Umbilical cord (tissue), 1 donor: ENCODE measurements at regions not wholly inside any gene's neighbourhood (a gene's known extent, or its start where the extent isn't known, plus 50 kb on each side); places are given as distances from the start of the nearest gene placed in this dataset.

Experiments
- DNase-seq: peaks from one replicate; pipeline ENCODE4 v3.0.0-alpha.2; 2015; ENCODE audit warnings: low spot score

DNA sequence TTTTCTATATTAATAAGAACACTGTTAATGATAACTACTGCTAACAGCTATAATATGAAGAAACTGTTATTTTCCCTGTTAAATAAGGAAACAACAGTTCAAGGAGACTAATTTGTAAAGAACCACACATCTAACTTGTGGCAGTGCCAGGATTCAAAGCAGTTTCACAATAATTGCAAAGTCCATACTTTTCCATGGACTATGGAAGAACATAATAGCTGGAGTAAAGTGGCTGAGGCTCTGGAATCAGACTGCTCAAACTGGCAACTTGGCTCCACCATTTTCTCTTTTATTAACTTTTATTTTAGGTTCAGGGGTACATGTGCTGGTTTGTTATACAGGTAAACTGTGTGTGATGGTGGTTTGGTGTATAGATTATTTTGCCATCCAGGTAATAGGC, 393.7 kb upstream of the CPEB2 start:
- no peak for DNase-seq

DNA sequence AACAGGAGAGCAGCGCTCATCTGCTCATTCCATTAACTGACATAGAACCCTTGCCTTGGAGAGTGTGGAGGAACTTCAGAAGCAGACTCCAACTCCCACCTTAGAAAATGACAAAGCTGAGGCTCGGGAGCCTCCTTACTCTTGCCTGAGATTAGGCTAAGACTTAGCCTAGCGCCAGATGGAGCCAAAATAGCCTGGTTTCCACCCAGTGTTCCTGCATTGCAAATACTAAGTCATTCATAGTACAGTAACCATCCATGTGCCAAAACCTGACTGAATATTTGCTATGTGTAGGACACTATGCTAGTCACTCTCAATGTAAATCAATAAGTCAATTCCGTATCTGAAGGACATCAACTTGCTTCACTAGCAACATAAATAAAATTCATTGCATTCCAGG, 387.4 kb upstream of the CPEB2 start:
- no peak for DNase-seq

- DNase-seq, result no peak
Observed at GRCh38 chr4:14615671-14616070, 386.6 kb upstream of the CPEB2 start.

DNA sequence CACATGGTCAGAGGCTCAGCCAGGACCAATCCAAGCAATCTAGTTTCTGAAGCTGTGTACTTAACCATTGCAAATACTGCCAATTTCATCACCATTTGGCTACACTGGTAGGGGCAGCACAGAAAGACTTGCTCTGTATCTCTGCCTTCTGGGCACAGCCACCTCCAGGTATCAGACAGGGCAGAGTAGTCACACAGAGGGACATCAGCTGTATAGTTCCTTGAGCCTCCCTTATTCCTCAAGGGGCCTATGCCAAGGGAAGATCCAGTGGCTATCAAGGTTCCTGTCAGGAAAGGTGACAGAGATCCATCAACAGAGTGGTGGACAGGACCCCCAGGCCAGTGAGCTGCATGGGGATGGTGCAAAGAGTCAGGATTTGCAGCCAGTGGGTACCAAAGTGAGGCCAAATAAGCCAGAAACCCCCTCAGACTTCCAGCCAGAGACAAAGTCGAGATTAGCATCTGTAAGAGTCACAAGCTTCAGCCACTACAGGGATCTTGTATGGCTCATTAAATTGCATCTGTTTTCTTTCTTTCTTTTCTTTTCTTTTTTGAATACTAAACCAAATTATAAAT, 381.6 kb upstream of the CPEB2 start:
- DNase-seq, result no peak

DNA sequence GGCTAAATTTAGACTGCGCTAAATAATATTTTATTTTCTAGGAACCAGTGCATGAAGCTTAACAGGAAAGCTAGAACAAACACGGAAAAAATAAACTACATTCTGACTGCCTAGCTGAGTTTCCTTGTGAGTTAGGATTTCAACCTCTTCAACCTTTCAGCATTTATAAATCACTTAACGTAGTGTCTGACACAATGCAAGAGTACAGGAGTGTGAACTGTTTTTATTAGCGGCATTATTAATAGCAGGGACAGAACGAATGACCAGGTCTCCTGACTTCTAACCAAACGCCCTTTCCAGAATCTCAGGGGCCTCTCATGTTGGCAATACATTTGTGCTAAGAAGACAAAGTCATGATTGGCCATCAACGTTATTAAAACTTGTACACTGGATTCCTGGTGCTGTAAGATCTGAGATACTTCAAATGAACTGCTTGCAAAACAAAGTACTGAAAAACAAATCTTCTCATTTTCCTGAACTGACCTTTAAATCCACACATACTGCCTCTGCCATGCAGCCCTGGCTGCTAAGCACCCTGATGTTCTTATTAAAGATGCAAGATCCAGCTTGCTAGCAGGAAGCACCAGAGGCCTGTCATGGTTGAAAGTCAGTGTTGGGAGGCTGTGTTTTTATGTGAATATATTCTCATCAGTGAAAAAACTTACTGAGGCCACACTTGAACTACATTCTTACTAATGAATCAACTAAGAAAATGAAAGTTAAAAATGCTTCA, 380.4 kb upstream of the CPEB2 start:
- peak; percentile 27 for DNase-seq

GRCh38 chr4:14627038-14627437, 375.2 kb upstream of the CPEB2 start:
- no peak for DNase-seq

DNA sequence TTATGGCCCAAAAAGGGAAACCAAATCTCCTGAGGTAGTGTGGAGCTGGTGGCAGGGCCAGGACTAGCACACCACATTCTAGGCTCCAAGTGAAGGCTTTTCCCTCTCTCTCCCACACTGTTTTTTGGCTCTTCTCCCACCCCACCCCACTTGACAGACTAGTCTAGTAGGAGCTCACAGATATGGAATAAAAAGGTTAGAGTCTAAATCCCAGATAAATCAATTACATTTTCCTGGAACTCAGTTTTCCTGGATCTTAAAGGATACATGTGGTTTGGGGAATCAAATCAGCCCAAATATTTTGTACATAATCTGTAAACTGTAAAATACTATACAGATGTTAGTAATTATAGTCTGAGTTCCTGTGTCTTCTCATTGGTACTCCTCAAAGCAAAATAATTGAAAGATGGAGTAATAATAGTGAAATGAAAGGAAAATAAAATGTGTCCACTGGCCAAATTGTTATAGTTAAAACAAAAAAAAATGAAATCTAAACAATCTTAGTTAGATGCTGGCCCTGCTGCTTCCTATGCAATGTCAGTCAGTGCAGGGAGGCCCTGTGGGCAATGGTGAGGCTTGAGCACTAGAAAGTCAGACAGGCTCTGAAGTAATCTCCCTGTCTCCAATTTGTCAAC, 370.4 kb upstream of the CPEB2 start:
- peak; percentile 41 for DNase-seq

GRCh38 chr4:14636563-14636962, 365.7 kb upstream of the CPEB2 start:
- DNase-seq, result no peak

GRCh38 chr4:14640476-14640875, 361.8 kb upstream of the CPEB2 start:
- DNase-seq, result no peak

- DNase-seq, result no peak
Observed at GRCh38 chr4:14641871-14642270, 360.4 kb upstream of the CPEB2 start.

GRCh38 chr4:14644580-14645282, 357.6 kb upstream of the CPEB2 start:
- no peak for DNase-seq

DNA sequence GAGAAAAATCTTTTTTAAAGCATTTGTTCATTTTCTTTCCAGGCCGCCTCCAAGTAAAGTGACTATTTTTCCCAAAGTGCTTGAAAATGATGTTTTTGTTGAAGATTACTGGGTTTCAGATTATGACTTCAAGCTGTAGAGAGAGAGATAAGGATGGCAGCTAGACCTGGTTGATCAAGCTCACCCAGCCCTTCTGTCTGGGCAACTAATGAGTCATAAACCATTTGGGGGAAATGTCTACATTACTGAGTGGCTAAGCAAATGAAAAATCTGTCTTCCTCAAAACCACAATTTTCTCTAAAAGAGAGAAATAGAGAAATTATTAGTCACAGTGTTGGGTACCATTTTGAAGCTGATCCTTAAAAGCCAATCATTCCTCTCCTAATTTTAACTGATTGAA, 355.4 kb upstream of the CPEB2 start:
- no peak for DNase-seq

DNA sequence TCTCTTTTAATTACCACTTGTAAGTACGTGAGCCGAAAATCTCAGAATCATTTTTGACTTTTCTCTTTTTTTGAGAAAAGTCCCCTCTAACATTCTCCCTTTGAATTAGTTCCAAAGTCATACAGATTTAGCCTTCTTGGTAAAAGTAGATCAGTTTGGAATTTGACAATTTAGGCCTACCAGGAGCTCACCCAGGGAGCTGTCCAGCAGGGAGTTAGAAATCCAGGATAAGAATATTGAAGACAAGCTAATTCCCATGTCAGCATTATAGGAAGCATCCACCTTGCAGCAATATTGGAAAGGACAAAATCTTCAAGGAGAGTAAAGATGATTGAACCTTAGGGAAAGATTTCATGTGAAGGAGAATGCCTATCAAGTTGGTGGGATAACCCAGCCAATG, 352.2 kb upstream of the CPEB2 start:
- DNase-seq, result no peak

DNA sequence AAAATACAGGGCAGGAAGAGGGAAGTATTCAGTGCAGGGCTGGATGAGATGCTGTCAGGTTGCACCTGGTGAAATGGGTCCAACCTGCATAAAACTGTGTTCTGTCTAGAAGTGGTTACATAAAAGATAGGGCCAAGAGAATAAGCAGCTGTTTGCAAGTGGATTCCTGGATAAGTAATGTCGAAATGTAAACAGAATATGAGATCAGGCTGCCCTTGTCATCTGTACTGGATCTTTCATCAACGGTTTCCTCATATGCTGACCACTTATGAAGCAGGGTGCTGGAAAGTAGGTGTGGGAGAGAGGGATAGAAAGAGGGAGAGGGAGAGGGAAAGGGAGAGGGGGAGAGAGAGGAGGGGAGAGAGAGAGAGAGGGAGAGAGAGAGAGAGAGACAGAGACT, 349.8 kb upstream of the CPEB2 start:
- no peak for DNase-seq

DNA sequence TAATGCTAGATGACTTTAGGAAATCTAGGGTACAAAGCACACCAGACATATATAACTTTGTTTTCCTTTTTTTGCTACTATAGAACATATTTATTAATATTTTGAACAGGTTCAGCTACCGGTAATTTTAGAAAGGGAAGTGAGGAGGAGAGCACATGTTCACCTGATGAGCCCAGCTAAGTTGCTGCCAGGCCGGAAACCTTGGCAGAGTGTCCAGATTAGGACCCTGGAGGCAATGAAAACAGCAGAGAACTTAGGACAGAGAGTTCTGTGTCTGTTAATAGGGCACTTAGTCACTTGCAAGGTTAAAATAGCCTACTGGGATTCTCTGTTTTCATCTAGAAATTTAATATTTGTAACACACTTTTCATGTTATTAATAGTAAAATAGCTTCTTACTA, 348.9 kb upstream of the CPEB2 start:
- no peak for DNase-seq

DNA sequence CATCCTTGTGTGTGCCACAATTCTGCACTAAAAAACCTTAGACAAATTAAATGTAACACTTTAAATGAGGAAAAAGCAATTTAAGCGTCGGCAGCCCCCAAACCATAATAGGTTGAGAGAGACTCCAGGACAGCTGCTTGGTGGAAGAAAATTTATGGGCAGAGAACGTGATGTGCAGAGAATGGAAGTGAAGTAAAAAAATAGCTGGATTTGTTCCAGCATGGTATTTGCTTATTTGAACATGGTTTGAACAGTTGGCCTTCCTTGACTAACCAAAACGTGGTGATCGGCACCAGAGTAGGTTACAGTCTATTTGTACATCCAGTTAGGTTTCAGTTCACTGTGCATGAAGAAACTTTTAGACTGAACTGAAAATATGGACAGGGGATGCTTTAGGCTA, 343.0 kb upstream of the CPEB2 start:
- no peak for DNase-seq

GRCh38 chr4:14667624-14668151, 334.6 kb upstream of the CPEB2 start:
- DNase-seq, result no peak

DNA sequence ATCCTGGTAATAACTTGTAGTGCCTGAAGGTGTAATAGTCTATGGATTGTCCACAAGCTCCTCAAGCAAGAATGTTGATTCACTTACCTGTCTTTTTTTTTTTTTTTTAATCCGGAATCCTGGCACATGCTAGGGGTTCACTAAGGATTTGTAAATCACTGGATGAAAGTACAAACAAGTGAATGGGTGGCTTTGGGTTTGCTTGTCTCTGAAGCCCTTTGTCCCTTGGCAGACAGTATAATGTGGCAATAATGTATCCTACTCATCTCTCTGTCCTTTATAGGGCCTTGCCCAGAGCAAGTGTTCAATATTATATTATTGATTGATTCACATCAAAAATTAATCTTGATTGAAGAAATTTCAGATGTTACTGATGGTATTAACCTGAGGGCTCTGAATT, 334.0 kb upstream of the CPEB2 start:
- DNase-seq, result no peak

GRCh38 chr4:14669371-14669770, 332.9 kb upstream of the CPEB2 start:
- DNase-seq, result no peak

- no peak for DNase-seq
Observed at GRCh38 chr4:14671146-14671545, 331.1 kb upstream of the CPEB2 start.

DNA sequence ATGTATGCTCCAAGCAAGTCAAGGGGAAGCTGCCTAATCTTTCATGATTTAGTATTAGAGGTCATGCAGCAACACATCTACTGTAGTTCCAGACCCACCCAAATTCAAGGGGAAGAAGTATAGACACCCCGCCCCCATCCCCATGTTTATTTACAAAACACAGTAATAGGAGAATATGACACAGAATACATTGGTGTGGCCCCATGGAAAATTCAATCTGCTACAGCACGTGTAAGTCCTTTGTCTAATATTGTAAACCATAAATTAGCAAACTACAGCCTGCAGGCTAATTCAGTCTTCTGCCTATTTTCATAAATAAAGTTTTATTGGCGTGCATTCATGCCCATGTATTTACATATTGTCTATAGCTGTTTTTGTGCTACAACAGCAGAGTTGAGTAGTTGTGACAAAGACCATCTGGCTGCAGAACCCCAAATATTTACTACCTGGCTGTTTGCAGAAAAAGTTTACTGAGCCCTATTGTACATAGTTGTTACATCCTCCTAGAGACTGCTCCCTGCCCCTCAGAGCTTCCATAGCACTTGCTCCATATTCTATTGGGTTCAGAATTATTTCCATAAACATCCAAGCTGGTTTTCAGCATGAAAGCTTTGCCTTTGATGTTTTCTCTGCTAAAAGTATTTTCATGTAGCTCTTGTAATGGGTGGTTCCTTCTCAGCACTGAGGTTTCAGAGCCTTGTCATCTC, 326.8 kb upstream of the CPEB2 start:
- no peak for DNase-seq

GRCh38 chr4:14679906-14680305, 322.4 kb upstream of the CPEB2 start:
- DNase-seq, result no peak
